Adrenal gland (tissue), 9 donors: ENCODE measurements at regions not wholly inside any gene's neighbourhood (a gene's known extent, or its start where the extent isn't known, plus 50 kb on each side); places are given as distances from the start of the nearest gene placed in this dataset.

Experiments used
- DNase-seq, 7 donors: peaks; one replicate each; pipeline ENCODE4 v3.0.0-alpha.2; 2019 to 2020
- H3K27ac ChIP-seq, 5 donors: fragments of 200-600 bp; sonication (generic) in 4 of 5; 1 replicate in 3 of 5; 2 replicates in 2 of 5; pipeline versions ENCODE4 v1.5.1 to v1.8.0; 2016 to 2020; ENCODE audit warnings: mild to moderate bottlenecking in 1 of 5
- H3K27me3 ChIP-seq: fragments of 200-600 bp; 2 replicates; pipeline ENCODE4 v1.8.0; 2021
- H3K36me3 ChIP-seq, 2 donors: fragments of 200-600 bp; replicated peaks in 1 of 2; 1 replicate in 1 of 2; 2 replicates in 1 of 2; pipeline versions ENCODE4 v1.5.1 to v1.8.0; 2018 to 2022
- H3K4me1 ChIP-seq, 2 donors: fragments of 200-600 bp; replicated peaks in 1 of 2; 1 replicate in 1 of 2; 2 replicates in 1 of 2; pipeline versions ENCODE4 v1.5.1 to v1.8.0; 2018 to 2021
- H3K4me3 ChIP-seq, 4 donors: fragments of 200-600 bp; sonication (generic) in 3 of 4; one replicate each; pipeline ENCODE4 v1.5.1; 2016 to 2018
- H3K9me3 ChIP-seq, 3 donors: fragments of 200-600 bp; sonication (generic) in 1 of 3; replicated peaks in 1 of 3; 1 replicate in 2 of 3; 2 replicates in 1 of 3; pipeline versions ENCODE4 v1.5.1 to v1.8.0; 2016 to 2021
- CTCF ChIP-seq, 6 experiments: fragments of 450-650 bp in 4 of 6; fragments of 200-600 bp in 2 of 6; sonication (generic) in 1 of 6; IDR thresholded peaks; 1 replicate in 5 of 6; 2 replicates in 1 of 6; pipeline versions ENCODE4 v1.5.1 to v1.8.0; 2016 to 2021; ENCODE audit warnings: antibody characterized with exemption in 6 of 6, mild to moderate bottlenecking in 2 of 6, moderate library complexity in 1 of 6
- POLR2A ChIP-seq, 2 donors: fragments of 450-650 bp; IDR thresholded peaks; one replicate each; pipeline ENCODE4 v1.6.1; 2017; ENCODE audit warnings: antibody characterized with exemption in 2 of 2, mild to moderate bottlenecking in 2 of 2, moderate library complexity in 1 of 2
- WGBS, 4 donors: extraction: QIAGEN DNeasy Blood & Tissue Kit in 2 of 4; methylation state at CpG; one replicate each; pipeline versions ENCODE4 v1.1.5 to v1.1.7; 2013 to 2017; 5-methylcytosine and 5-hydroxymethylcytosine counted together
- intact Hi-C, 2 donors: fragments of 100-400 bp; cut with DNase I; formaldehyde crosslinking; loops; one replicate each; pipeline versions ENCODE4 v1.14.1 to v1.15.0; 2022 to 2023
- donor health status: healthy with polysubstance abuse.
- donor health status: Bipolar disorder and iron deficiency.
- donor health status: DM: yes; HTN: yes; CAD: no.
- donor health status: DM: no; HTN: no; CAD: no.
- donor health status: DM: no; HTN: no; CAD: no.

- intact Hi-C loops, result no loop called here
- no peaks in the 10 kb centered on the region for H3K4me1 ChIP-seq
- no peaks in the 10 kb centered on the region for H3K36me3 ChIP-seq
- no peak overlapping the region for H3K27ac ChIP-seq
- H3K4me3 ChIP-seq, result no peak overlapping the region
- no peaks in the 10 kb centered on the region for H3K27me3 ChIP-seq
- H3K9me3 ChIP-seq, result no peaks in the 10 kb centered on the region
- no peak for DNase-seq
- WGBS, 4 donors, result 75 to 84% (median 78%) methylated on average over 4 of the region's 4 CpGs
- TF ChIP-seq CTCF (IDR thresholded peaks at IDR 0.05) (no peak), POLR2A (IDR thresholded peaks at IDR 0.05) (no peak)
These were observed 94.5 kb upstream of the FN1 start for GRCh38 chr2:215530191-215530968.

- Histone ChIP-seq H3K4me1 (no peaks in the 10 kb centered on the region), H3K27ac (no peak overlapping the region), H3K9me3 (no peaks in the 10 kb centered on the region), H3K27me3 (no peaks in the 10 kb centered on the region), H3K4me3 (no peak overlapping the region), H3K36me3 (no peaks in the 10 kb centered on the region)
- TF ChIP-seq CTCF (IDR thresholded peaks at IDR 0.05), result no peak
- TF ChIP-seq POLR2A (IDR thresholded peaks at IDR 0.05), result no peak
- intact Hi-C loops, result no loop called here
- DNase-seq, result no peak
- 81 to 94% (median 88%) methylated on average over 5 of the region's 5 CpGs for WGBS, 4 donors
These were observed 93.4 kb upstream of the FN1 start for GRCh38 chr2:215529271-215529670.

- Histone ChIP-seq H3K4me1 (no peaks in the 10 kb centered on the region), H3K27me3 (no peaks in the 10 kb centered on the region), H3K4me3 (no peak overlapping the region), H3K27ac (no peak overlapping the region), H3K36me3 (no peaks in the 10 kb centered on the region), H3K9me3 (no peaks in the 10 kb centered on the region)
- WGBS, 4 donors, result 84 to 95% (median 88%) methylated on average over 2 of the region's 2 CpGs
- intact Hi-C loops, result no loop called here
- TF ChIP-seq CTCF (IDR thresholded peaks at IDR 0.05), result no peak
- TF ChIP-seq POLR2A (IDR thresholded peaks at IDR 0.05), result no peak
- DNase-seq, result no peak
These were observed 92.7 kb upstream of the FN1 start for GRCh38 chr2:215528555-215528954.

GRCh38 chr2:215527736-215528135 lies 91.9 kb upstream of the FN1 start:
- Histone ChIP-seq H3K4me1 (no peaks in the 10 kb centered on the region), H3K9me3 (no peaks in the 10 kb centered on the region), H3K27ac (no peak overlapping the region), H3K4me3 (no peak overlapping the region), H3K36me3 (no peaks in the 10 kb centered on the region), H3K27me3 (no peaks in the 10 kb centered on the region)
- 67 to 87% (median 85%) methylated on average over 1 of the region's 1 CpG for WGBS, 4 donors
- DNase-seq, result no peak
- TF ChIP-seq POLR2A (IDR thresholded peaks at IDR 0.05) (no peak), CTCF (IDR thresholded peaks at IDR 0.05) (no peak)
- intact Hi-C loops, result no loop called here
